Neural progenitor cell (in vitro differentiated cells): ENCODE measurements at regions not wholly inside any gene's neighbourhood (a gene's known extent, or its start where the extent isn't known, plus 50 kb on each side); places are given as distances from the start of the nearest gene placed in this dataset.

Source experiments
- DNase-seq: peaks from one replicate; pipeline ENCODE4 v3.0.0-alpha.2; 2016; ENCODE audit warnings: low spot score
- H2AFZ ChIP-seq: fragments of 200-600 bp; sonication (generic); replicated peaks from 2 replicates; pipeline ENCODE4 v1.6.1; 2016; ENCODE audit warnings: antibody characterized with exemption
- H3F3A ChIP-seq: fragments of 200-600 bp; sonication (generic); 2 replicates; pipeline ENCODE4 v1.6.1; 2016; ENCODE audit warnings: antibody characterized with exemption, low read depth
- H3K27ac ChIP-seq: fragments of 200-600 bp; sonication (generic); 2 replicates; pipeline ENCODE4 v1.5.1; 2016; ENCODE audit warnings: mild to moderate bottlenecking
- H3K27me3 ChIP-seq: fragments of 200-600 bp; sonication (generic); 2 replicates; pipeline ENCODE4 v1.6.1; 2016; ENCODE audit warnings: mild to moderate bottlenecking, moderate library complexity
- H3K36me3 ChIP-seq: fragments of 200-600 bp; sonication (generic); 2 replicates; pipeline ENCODE4 v1.5.1; 2016
- H3K4me1 ChIP-seq: fragments of 200-600 bp; sonication (generic); 2 replicates; pipeline ENCODE4 v1.6.1; 2016; ENCODE audit warnings: mixed run types
- H3K4me2 ChIP-seq: fragments of 200-600 bp; sonication (generic); 2 replicates; pipeline ENCODE4 v1.6.1; 2016
- H3K4me3 ChIP-seq: fragments of 200-600 bp; sonication (generic); 2 replicates; pipeline ENCODE4 v1.5.1; 2016
- H3K79me2 ChIP-seq: fragments of 200-600 bp; sonication (generic); 2 replicates; pipeline ENCODE4 v1.6.1; 2016; ENCODE audit warnings: low read depth
- H3K9ac ChIP-seq: fragments of 200-600 bp; sonication (generic); 2 replicates; pipeline ENCODE4 v1.6.1; 2016
- H3K9me3 ChIP-seq: fragments of 200-600 bp; sonication (generic); 2 replicates; pipeline ENCODE4 v1.5.1; 2016; ENCODE audit warnings: low read depth
- H4K20me1 ChIP-seq: fragments of 200-600 bp; sonication (generic); 2 replicates; pipeline ENCODE4 v1.6.1; 2016; ENCODE audit warnings: low read depth
- H3K27ac Mint-ChIP-seq: 3 replicates; pipeline ENCODE4 v1.8.0; 2021; ENCODE audit warnings: mixed read lengths
- H3K27me3 Mint-ChIP-seq: 2 replicates; pipeline ENCODE4 v1.8.0; 2022; ENCODE audit warnings: low read depth, mild to moderate bottlenecking, inconsistent platforms, moderate library complexity, mixed read lengths; ENCODE audit not compliant: insufficient read depth
- H3K36me3 Mint-ChIP-seq: 3 replicates; pipeline ENCODE4 v1.8.0; 2021; ENCODE audit warnings: mixed read lengths
- H3K4me1 Mint-ChIP-seq: 3 replicates; pipeline ENCODE4 v1.8.0; 2021; ENCODE audit warnings: mixed read lengths
- H3K4me3 Mint-ChIP-seq: 3 replicates; pipeline ENCODE4 v1.8.0; 2021; ENCODE audit warnings: mild to moderate bottlenecking, moderate library complexity, mixed read lengths
- H3K9me3 Mint-ChIP-seq: 3 replicates; pipeline ENCODE4 v1.8.0; 2020; ENCODE audit warnings: mixed read lengths
- EZH2 ChIP-seq: fragments of 200-600 bp; sonication (generic); IDR thresholded peaks from 2 replicates; pipeline ENCODE4 v1.6.1; 2017; ENCODE audit warnings: antibody characterized with exemption, mild to moderate bottlenecking, moderate library complexity
- EZH2phosphoT487 ChIP-seq: fragments of 200-600 bp; sonication (generic); IDR thresholded peaks from 2 replicates; pipeline ENCODE4 v1.6.1; 2017; ENCODE audit warnings: antibody characterized with exemption
- TF ChIP-seq, protein P1 (sequence below): fragments of 200-600 bp; sonication (generic); IDR thresholded peaks from 2 replicates; pipeline ENCODE4 v1.5.1; 2017; ENCODE audit warnings: antibody characterized with exemption, mild to moderate bottlenecking

DNA sequence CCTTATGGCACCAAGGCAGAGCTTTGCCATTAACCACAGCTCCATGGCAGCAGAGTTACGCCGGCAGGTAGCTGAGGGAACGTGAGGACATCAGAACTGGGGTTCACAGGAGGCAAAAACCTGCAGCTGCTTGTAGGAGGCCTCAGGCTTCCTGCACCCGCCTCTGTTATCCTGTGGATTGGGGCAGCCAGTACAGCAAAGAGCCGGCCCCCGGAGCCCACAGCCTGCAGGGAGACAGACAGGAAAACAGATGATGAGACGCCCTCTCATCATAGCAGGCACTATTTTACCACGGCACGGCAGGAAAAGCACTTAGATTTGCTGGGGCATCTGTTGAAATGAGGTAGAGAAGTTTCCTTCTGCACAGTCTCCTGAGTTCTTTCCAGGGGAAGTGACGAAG is 870.3 kb downstream of the TBC1D22A start:
- Histone ChIP-seq H2AFZ (no peak overlapping the region), H4K20me1 (no peaks in the 10 kb centered on the region), H3K36me3 (no peaks in the 10 kb centered on the region), H3F3A (peaks cover 5% of the 10 kb centered on the region), H3K79me2 (no peaks in the 10 kb centered on the region), H3K27ac (no peak overlapping the region), H3K4me1 (no peaks in the 10 kb centered on the region), H3K27me3 (no peaks in the 10 kb centered on the region), H3K4me3 (no peak overlapping the region), H3K4me2 (no peak overlapping the region), H3K9me3 (no peaks in the 10 kb centered on the region), H3K9ac (no peak overlapping the region)
- Mint-ChIP-seq H3K27me3 (peaks cover 6% of the 10 kb centered on the region), H3K4me3 (no peak overlapping the region), H3K4me1 (peaks cover 5% of the 10 kb centered on the region), H3K36me3 (no peaks in the 10 kb centered on the region), H3K9me3 (peaks cover 12% of the 10 kb centered on the region), H3K27ac (no peak overlapping the region)
- no peak for DNase-seq
- TF ChIP-seq EZH2phosphoT487, result no peak
- TF ChIP-seq EZH2, result no peak
- TF ChIP-seq, protein P1, sequence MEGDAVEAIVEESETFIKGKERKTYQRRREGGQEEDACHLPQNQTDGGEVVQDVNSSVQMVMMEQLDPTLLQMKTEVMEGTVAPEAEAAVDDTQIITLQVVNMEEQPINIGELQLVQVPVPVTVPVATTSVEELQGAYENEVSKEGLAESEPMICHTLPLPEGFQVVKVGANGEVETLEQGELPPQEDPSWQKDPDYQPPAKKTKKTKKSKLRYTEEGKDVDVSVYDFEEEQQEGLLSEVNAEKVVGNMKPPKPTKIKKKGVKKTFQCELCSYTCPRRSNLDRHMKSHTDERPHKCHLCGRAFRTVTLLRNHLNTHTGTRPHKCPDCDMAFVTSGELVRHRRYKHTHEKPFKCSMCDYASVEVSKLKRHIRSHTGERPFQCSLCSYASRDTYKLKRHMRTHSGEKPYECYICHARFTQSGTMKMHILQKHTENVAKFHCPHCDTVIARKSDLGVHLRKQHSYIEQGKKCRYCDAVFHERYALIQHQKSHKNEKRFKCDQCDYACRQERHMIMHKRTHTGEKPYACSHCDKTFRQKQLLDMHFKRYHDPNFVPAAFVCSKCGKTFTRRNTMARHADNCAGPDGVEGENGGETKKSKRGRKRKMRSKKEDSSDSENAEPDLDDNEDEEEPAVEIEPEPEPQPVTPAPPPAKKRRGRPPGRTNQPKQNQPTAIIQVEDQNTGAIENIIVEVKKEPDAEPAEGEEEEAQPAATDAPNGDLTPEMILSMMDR, result no peak

DNA sequence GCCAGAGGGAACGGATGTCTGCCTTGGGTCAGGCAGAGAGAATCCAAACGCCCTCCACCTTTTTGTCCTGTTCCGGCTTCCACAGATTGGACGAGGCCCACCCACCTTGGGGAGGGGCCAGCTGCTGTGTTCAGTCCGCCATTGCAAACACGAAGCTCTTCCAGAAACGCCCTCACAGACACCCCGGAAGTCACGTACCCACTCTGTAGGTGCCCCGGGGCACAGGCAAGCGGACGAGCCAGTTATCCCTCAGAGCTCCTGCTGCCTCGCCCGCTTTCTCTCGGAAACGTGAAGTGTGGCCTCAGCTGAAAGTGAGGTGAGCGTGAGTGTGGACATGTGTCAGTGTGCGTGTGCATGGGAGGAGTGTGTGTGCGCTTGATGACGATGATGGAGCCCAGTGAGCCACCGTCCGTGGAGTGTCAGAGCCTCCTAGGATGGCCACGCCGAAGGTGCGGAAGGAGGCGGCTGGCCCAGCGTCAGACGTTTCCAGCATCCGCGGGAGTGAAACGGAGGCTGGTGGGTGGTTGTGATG is 869.2 kb downstream of the TBC1D22A start:
- no peak for DNase-seq
- H3K79me2 ChIP-seq, result no peaks in the 10 kb centered on the region
- H3K27ac ChIP-seq, result no peak overlapping the region
- H3F3A ChIP-seq, result peaks cover 5% of the 10 kb centered on the region
- no peak overlapping the region for H2AFZ ChIP-seq
- H3K36me3 ChIP-seq, result no peaks in the 10 kb centered on the region
- H3K9ac ChIP-seq, result no peak overlapping the region
- H3K4me1 ChIP-seq, result no peaks in the 10 kb centered on the region
- Mint-ChIP-seq H3K27me3 (peaks cover 6% of the 10 kb centered on the region), H3K36me3 (no peaks in the 10 kb centered on the region), H3K9me3 (peaks cover 5% of the 10 kb centered on the region), H3K4me3 (no peak overlapping the region), H3K4me1 (peaks cover 9% of the 10 kb centered on the region), H3K27ac (peak overlapping the region; percentile 55)
- no peaks in the 10 kb centered on the region for H3K27me3 ChIP-seq
- H3K9me3 ChIP-seq, result no peaks in the 10 kb centered on the region
- no peak overlapping the region for H3K4me2 ChIP-seq
- H3K4me3 ChIP-seq, result no peak overlapping the region
- TF ChIP-seq EZH2phosphoT487, result no peak
- TF ChIP-seq, protein P1, result no peak
- no peak for TF ChIP-seq EZH2
- no peaks in the 10 kb centered on the region for H4K20me1 ChIP-seq

DNA sequence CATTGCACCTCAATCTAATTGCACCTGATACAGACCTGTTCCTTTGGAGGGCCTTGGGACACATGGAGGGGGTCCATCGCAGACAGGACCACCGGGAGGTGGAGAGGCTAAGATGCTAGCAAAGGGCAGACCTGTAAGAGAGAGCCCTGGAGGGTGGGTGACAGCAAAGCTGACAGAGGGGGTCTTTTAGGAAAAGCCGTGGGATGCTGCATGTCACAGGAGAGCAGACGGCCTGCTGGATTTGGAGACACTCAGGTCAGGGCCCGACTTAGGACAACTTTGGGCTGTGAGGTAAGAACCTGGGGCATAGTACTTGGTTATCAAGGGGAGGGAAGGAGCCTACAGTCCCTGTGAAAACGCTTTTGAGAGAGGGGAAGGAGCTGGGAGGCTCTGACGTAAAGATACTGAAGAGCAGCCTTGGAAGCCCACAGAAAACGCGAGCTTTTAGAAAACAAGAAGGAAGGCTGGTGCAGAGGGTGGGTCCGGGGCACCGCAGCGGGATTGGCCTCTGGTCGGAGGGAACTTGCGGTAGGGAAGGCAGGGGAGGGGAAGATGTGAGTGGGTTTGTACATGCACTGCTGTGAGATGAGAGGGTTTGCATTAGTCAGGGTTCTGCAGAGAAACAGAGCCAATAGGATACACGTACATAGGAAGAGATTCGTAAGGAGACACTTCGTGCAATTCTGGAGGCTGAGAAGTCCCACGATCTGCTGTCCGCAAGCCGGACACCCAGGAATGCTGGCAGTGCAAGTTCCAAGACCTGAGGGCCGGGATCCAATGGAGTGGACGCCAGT is 868.5 kb downstream of the TBC1D22A start:
- no peaks in the 10 kb centered on the region for H4K20me1 ChIP-seq

More for the DNA sequence above, 868.5 kb downstream of the TBC1D22A start:
- Histone ChIP-seq H2AFZ (no peak overlapping the region), H3F3A (peaks cover 5% of the 10 kb centered on the region), H3K4me1 (no peaks in the 10 kb centered on the region), H3K4me3 (no peak overlapping the region), H3K27me3 (no peaks in the 10 kb centered on the region), H3K79me2 (no peaks in the 10 kb centered on the region), H3K4me2 (no peak overlapping the region), H3K9ac (no peak overlapping the region), H3K36me3 (no peaks in the 10 kb centered on the region), H3K9me3 (no peaks in the 10 kb centered on the region), H3K27ac (no peak overlapping the region)
- Mint-ChIP-seq H3K4me1 (peaks cover 9% of the 10 kb centered on the region), H3K9me3 (no peaks in the 10 kb centered on the region), H3K27me3 (peaks cover 6% of the 10 kb centered on the region), H3K27ac (peak overlapping the region; percentile 22), H3K36me3 (no peaks in the 10 kb centered on the region), H3K4me3 (no peak overlapping the region)
- no peak for DNase-seq
- TF ChIP-seq EZH2phosphoT487 (no peak), EZH2 (no peak)
- TF ChIP-seq, protein P1, result no peak
